D341Med (cell line): ENCODE measurements at regions not wholly inside any gene's neighbourhood (a gene's known extent, or its start where the extent isn't known, plus 50 kb on each side); places are given as distances from the start of the nearest gene placed in this dataset.
"Not testable (repeated sequence)": the region's sequence is repeated elsewhere in the genome, so short reads cannot be mapped to it uniquely, and the experiment has no call there.

Experiments
- DNase-seq: peaks from one replicate; pipeline ENCODE4 v3.0.0; 2012; ENCODE audit warnings: low spot score

DNA sequence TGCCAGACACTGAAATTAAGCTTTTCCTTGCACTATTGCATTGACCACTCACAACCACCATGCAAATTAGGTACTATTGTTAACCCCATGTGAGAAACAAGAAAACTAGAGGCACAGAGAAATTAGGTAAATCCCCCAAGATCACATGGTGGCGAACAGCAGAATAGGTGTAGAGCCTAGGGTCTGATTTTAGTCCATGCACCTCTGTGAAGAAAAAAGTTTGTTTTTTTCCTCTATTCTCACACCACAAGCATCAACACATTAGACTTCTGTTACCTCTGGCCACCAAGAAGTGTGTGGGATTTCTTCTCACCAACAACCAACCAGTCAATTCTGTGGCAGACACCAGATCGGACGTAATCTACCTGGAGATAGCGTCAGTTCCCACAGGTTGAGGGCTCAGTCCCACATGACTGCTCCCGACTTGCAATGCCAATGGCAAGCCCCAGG is 391.9 kb downstream of the COG6 start:
- DNase-seq = no peak

DNA sequence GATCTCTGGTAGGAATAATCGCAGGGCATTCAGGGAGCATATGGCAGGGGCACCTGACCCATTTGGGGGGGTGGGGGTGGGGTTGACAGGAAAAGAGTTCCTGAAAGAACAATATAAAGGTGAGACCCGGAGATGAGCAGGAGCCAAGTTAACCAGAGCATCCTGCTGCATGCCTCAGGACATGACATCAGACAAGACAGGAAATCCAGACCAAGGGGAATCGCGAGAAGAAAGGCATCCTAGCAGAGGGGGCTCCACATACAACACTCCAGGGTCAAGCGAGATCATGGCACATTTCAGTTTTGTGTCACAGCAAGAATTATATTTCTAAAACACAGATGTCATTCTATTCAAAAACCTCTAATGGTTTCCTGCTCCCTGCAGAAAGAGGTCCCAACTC is 393.1 kb downstream of the COG6 start:
- no peak for DNase-seq

DNA sequence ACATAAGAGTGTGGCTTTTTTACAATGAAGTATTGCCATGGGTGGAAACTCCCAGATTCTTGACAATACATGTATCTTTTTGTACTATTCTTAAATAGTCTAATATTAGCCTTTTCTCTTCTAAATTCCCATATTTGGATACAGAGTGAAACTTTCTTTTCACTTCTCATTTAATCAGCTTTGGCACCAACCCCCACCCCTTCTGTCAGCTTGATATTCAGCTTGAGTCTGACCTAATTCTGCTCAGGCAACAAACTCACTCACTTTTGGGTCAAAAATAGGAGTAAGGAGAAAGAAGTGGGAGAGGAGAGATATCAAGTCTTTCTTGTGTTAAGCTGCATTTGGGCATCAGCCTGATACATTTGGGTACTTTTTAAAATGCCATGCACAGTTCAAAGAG is 397.5 kb downstream of the COG6 start:
- DNase-seq = no peak

- DNase-seq = no peak
Observed at GRCh38 chr13:40053401-40053800, 397.9 kb downstream of the COG6 start.

GRCh38 chr13:40054422-40054821 is 399.0 kb downstream of the COG6 start:
- DNase-seq = not testable (repeated sequence)

DNA sequence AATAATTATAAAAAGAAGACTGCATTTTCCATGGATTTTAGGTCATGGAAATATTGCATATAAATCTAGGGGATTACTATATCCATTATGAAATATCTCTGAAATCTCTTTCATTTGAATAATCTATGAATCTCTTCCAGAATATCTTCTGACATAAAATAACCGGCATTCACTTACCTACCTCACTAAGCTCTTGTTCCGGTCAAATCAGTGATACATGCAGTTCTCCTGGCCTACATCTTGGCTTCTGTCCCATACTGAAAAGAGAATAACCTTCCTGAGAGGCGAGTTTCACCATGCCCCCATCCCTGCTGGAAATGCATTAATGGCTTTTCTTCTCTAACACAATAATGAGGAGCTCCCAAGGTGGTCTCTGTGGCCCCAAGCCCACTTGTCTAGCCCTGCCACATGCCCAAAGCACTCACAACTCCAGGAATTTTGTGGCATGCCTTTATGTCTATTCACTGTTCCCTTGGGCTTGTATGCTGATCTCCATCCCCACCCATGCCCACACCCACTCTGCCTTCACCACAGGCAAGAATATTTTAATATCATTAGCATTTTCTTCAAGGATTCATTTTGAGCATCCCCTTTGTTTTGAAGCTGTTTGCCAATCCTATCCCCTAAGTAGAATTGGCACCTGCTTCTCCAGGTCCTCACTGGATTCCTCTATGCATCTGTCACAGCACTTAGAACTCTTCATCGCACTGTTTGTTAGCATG is 401.6 kb downstream of the COG6 start:
- DNase-seq = no peak

GRCh38 chr13:40058757-40059236 is 403.3 kb downstream of the COG6 start:
- DNase-seq = no peak

- DNase-seq = no peak
Observed at GRCh38 chr13:40059540-40060232, 404.2 kb downstream of the COG6 start.

GRCh38 chr13:40060296-40061007 is 405.0 kb downstream of the COG6 start:
- no peak for DNase-seq

DNA sequence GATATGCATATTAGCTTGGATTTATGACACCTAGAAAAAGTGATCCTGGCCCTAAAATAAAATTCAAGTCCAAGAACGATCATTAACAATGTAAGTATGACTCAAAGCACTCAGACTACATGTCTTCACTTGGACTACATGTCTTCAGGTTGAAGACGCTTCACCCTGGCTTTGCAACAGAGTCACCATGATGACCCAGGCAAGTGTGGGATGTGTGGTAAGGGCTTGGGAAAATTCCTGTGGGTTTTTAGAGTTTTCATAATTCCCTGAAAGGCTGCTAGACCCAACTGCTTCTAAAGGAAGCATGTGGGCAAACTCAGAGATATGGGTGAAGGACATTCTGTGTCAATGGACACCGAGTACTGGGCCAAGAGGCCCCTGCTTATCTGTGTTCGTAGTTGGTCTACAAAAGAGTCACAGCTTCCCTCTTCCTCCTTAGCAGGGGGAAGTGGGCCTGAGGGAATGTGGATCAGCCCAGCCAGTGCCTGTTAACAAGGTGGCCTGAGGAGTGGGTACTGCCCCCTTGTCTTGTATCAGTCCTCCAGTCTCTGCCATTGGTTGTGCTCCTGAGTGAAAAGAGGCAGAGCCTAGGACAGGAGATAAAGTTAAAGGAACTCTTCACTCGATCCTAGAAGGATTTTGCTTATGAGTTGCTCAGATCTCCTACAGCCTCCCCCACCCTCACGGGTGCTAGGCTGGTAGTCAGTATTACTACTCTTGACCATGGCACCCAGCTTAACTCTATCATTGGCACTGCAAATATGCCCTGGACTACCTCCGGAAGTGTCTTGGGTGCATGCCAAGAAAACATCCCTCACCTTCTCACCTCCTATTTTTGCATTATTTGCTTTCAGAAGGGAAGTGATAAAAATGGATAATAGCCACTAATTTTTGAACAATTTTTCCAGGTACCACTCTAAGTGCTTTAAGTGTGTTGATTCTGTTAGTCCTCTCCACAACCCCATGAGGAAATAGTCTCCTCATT is 406.3 kb downstream of the COG6 start:
- no peak for DNase-seq

GRCh38 chr13:40063278-40063698 is 407.8 kb downstream of the COG6 start:
- no peak for DNase-seq

DNA sequence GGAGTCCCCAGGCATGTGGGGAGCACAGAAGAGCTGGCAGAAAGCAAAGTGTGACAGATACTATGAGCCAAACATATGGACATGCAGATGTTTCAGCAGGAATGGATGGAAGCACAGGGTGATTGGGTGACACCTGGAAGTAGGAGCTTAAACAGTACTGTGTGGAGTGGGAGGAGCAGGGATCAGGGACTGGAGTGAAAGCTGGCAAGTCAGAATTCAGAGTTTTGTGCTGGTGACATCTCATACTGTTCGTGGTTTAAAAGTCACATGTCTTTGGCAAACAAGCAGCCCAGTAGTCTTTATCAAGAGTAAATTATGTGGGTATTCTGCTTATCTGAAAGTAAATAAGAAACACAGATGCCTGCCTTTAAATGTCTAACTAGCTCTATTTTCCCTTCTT is 408.2 kb downstream of the COG6 start:
- DNase-seq = no peak

- DNase-seq = no peak
Observed at GRCh38 chr13:40064154-40065097, 409.0 kb downstream of the COG6 start.

GRCh38 chr13:40069173-40070044 is 413.9 kb downstream of the COG6 start:
- DNase-seq = peak; percentile 59

- no peak for DNase-seq
Observed at GRCh38 chr13:40070357-40070756, 414.9 kb downstream of the COG6 start.

DNA sequence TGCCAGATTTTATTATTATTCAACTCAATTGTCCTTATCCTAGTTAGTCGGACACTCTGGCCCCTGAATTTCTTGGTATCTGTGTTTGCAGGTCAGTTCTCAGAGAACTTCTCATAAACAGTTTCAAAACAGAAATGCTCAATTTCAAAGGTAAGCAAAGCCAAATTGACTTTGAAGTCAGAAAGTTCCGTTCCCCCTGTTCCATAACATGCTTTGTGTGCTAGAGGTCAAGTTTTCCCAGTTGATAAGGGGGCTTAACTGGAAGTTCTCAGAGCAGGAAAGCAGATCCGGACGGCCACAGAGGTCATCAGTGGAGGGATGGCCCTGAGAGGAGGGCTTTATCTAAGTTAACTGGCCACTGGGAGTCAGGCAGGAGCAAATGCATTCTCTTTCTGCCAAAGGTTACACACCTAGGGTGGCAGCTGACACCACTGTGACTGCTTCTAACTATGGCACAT is 417.2 kb downstream of the COG6 start:
- DNase-seq = no peak

DNA sequence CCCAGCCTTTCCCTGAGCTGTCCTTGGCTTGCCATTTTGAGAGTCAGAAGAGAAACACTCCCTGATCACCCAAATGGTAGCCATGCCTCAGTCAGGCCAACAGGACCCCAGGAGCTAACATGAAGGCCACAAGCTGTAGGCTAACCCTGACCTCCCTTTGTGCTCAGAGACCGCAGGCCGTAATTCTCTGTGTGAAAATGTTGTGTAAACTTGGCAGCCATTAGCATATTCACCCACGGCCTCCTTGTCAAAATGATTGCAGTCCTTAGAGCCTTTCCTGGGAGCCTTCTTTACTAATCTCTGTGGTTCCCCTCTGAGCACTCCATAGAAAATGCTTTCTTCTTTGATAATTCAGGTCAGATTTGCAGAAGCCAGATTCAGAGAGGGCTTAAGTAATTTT is 418.9 kb downstream of the COG6 start:
- no peak for DNase-seq

DNA sequence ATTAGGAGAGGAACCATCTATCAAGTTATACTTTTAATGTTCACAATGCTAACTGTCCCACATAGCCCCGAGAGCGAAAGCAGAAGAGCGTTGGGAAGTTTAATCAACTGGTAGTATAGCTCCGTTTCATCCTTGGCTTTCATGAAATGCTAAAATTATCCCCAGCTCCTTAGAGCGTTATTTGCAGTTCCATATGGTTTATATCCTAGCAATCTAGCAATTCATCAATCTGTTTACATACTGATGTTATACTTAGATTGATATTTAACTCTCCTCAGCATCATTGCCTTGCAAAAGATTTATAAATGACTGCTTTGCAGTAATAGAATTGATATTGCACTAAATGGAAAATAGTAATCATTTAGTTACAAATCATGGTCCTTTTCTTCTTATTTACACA is 419.8 kb downstream of the COG6 start:
- DNase-seq = no peak

- no peak for DNase-seq
Observed at GRCh38 chr13:40076765-40077362, 421.4 kb downstream of the COG6 start.
